Large intestine (tissue), 3 donors: ENCODE measurements at regions not wholly inside any gene's neighbourhood (a gene's known extent, or its start where the extent isn't known, plus 50 kb on each side); places are given as distances from the start of the nearest gene placed in this dataset.

ENCODE experiments used
- DNase-seq, 2 donors: peaks; one replicate each; pipeline versions ENCODE4 v3.0.0 to v3.0.0-alpha.2; 2013
- H3K27ac ChIP-seq: one replicate; pipeline ENCODE4 v1.5.1; 2013; ENCODE audit warnings: low read length
- H3K27me3 ChIP-seq: 2 replicates; pipeline ENCODE4 v1.6.1; 2013; ENCODE audit warnings: low read length; ENCODE audit not compliant: control insufficient read depth, insufficient read depth
- H3K36me3 ChIP-seq: 2 replicates; pipeline ENCODE4 v1.6.1; 2013; ENCODE audit warnings: low read length; ENCODE audit not compliant: control insufficient read depth, insufficient read depth
- H3K4me1 ChIP-seq: one replicate; pipeline ENCODE4 v1.6.1; 2013; ENCODE audit warnings: low read length; ENCODE audit not compliant: control insufficient read depth, insufficient read depth
- H3K4me3 ChIP-seq: one replicate; pipeline ENCODE4 v1.5.1; 2013; ENCODE audit warnings: low read length
- H3K9me3 ChIP-seq: one replicate; pipeline ENCODE4 v1.6.1; 2013; ENCODE audit warnings: mild to moderate bottlenecking, low read depth, low read length, moderate library complexity; ENCODE audit not compliant: control insufficient read depth
- WGBS: methylation state at CpG from one replicate; pipeline ENCODE4 v1.1.5; 2013; ENCODE audit warnings: low lambda C conversion rate; ENCODE audit not compliant: insufficient coverage; 5-methylcytosine and 5-hydroxymethylcytosine counted together

DNA sequence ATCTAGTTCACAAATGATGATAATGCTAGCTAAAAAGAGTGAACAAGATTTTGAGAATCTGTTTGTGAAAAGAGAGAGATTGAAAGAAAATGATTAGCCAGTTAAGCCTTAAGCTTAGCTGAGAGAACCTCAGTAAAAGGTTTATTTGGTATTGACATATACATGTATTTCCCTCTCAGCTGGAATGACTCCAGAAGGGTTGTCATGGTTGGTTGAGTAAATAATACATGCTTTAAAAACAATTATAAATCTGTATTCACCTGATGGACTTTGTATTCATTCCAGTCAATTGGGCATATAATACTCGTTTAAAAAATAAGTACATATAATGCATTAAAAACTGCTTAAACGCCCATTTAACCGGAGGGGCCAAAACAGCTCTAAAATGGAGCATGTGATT lies 181.4 kb downstream of the GRB14 start:
- no peak overlapping the region for H3K4me3 ChIP-seq
- no peaks in the 10 kb centered on the region for H3K9me3 ChIP-seq
- 100% methylated on average over 2 of the region's 3 CpGs for WGBS
- DNase-seq = no peak
- H3K27me3 ChIP-seq = no peaks in the 10 kb centered on the region
- H3K27ac ChIP-seq = no peak overlapping the region
- H3K4me1 ChIP-seq = no peaks in the 10 kb centered on the region
- H3K36me3 ChIP-seq = no peaks in the 10 kb centered on the region

DNA sequence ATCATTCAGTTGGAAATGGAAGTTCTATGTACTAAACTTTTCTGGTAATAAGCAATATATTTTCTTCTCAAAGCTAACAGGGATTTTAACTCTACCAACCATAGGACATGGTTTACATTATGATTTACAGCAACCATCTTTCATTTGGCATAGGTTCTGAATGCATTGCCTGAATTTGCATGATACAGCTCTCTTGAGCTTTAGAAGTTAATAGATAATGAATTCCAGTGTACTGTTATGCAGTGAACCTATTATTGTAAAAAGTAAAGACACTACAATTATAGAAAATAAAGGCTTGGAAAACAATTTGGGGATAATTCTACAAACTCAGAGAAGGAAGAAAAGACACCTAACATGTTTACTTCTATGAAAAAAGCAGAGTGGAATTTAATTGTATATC lies 182.0 kb downstream of the GRB14 start:
- Histone ChIP-seq H3K27ac (no peak overlapping the region), H3K4me1 (no peaks in the 10 kb centered on the region), H3K4me3 (no peak overlapping the region), H3K9me3 (no peaks in the 10 kb centered on the region), H3K36me3 (no peaks in the 10 kb centered on the region), H3K27me3 (no peaks in the 10 kb centered on the region)
- DNase-seq = no peak

DNA sequence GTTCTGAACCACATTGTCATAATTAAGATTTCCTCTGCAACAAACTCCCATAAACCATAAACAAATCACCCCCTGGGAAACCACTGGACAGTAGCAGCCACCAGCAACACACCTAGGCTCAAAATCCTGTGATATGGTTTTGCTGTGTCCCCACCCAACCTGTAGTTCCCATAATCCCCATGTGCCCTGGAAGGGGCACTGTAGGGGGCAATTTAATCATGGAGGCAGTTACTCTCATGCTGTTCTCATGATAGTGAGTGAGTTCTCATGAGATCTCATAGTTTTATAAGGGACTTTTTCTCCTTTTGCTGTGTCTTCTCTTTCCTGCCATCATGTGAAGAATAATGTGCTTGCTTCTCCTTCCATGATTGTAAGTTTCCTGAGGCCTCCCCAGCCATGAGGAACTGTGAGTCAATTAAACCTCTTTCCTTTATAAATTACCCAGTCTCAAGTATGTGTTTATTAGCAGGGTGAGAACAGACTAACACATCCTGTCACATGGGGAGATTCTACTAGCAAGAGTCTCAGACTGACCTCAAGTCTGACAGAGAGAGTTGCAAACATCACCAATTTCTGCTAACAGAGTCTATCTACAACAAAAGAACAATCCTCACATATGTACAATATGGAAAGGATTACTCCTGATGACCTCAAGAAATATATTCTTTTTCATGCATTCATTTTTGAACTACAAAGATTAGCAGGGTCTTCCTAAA lies 182.6 kb downstream of the GRB14 start:
- Histone ChIP-seq H3K27me3 (no peaks in the 10 kb centered on the region), H3K4me3 (no peak overlapping the region), H3K27ac (no peak overlapping the region), H3K9me3 (no peaks in the 10 kb centered on the region), H3K36me3 (no peaks in the 10 kb centered on the region), H3K4me1 (no peaks in the 10 kb centered on the region)
- no peak for DNase-seq

DNA sequence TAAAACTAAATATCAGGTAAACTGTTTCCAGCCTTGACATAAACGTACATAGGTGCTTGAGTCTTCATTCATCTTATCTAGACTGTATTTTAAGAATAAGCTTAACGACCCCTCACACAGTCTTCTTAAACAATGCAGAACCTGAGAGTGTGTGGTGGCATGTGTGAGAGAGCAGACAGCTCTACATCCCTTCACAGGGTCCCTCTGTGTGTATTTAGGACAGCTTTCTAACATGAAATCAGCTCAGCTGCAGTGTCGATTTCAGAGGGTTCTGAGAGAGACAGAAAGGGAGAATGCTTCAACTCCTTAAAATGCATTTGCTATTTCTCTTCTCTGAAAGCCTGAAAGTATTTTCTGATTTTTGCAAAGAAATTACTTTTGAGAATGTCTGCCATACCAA lies 185.2 kb downstream of the GRB14 start:
- WGBS = no CpG with 5 or more reads among the region's 3 CpGs
- Histone ChIP-seq H3K4me1 (no peaks in the 10 kb centered on the region), H3K9me3 (no peaks in the 10 kb centered on the region), H3K36me3 (no peaks in the 10 kb centered on the region), H3K27me3 (peaks cover 4% of the 10 kb centered on the region), H3K4me3 (no peak overlapping the region), H3K27ac (no peak overlapping the region)
- DNase-seq = no peak

DNA sequence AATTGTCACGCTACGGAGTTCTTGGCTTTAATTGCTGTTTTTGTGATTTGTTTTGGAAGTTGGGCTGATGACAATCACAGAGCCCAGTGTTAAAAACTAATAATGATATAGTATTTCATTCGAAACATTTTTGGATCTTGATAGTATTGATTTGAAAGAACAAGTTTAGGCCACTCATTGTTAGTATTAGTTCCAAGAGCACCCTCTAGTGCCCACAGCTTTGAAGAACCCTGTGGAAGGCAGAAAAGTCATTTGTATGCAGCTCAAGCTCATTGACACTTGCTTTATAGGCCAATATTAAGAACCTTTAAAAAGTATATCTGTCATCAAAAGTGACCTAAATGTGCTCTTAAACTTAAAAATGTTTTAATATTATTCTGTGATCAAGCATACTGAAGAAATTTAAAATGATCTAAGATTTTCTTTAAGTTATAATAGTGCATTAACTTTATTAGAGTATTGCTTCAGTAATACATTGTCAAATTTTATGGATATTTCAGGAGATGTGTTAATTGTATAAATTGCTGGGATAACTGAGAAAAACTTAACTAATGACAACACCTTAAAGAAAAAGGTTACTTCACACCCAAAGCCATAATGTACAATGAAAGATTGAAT lies 191.0 kb downstream of the GRB14 start:
- no CpG with 5 or more reads among the region's 3 CpGs for WGBS
- H3K27ac ChIP-seq = no peak overlapping the region

DNA sequence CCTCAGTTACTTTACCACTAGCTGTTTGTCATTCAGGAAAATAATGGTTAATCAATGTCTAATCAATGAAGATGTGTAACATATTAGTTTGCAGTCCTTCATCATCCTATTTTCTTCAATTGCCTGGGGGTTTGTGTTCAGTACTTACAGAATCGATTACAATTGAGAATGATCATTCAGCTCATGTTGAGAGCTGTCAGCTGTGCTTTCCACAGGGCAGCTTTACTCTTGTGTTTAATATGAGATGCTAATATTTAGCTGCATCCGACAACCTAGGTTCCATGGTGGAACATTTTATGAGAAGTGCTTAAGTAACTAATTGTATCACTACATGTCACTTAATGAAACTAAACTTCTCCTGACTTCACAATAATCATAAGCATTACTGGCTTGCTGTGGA lies 191.9 kb downstream of the GRB14 start:
- Histone ChIP-seq H3K27me3 (peaks cover 4% of the 10 kb centered on the region), H3K9me3 (no peaks in the 10 kb centered on the region), H3K4me1 (no peaks in the 10 kb centered on the region), H3K27ac (no peak overlapping the region), H3K36me3 (no peaks in the 10 kb centered on the region), H3K4me3 (no peak overlapping the region)
- 80% methylated on average over 1 of the region's 2 CpGs for WGBS
- no peak for DNase-seq

More for the DNA sequence above, 191.0 kb downstream of the GRB14 start:
- H3K4me3 ChIP-seq = no peak overlapping the region
- H3K4me1 ChIP-seq = no peaks in the 10 kb centered on the region
- no peak for DNase-seq
- H3K27me3 ChIP-seq = peaks cover 4% of the 10 kb centered on the region
- H3K36me3 ChIP-seq = no peaks in the 10 kb centered on the region
- H3K9me3 ChIP-seq = no peaks in the 10 kb centered on the region

DNA sequence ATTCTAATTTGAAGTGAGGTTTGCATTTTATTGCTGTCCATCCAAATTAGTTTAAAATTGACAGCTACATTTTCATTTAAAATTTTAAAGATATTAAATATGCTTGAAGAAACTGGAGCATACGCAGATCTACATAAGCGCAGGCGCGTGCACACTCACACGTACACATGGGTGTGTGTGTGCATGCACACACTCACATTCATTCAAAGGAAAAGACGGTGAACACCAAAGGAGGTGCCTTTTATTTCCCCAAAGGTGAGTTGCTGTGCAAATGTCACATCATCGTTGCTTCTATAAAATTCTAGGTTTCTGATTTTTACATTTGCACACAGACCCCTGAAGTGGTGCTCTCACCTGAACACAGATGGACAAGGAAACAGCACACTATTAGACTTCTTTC lies 194.2 kb downstream of the GRB14 start:
- no peaks in the 10 kb centered on the region for H3K36me3 ChIP-seq
- no peaks in the 10 kb centered on the region for H3K4me1 ChIP-seq
- WGBS = no CpG with 5 or more reads among the region's 7 CpGs
- peaks cover 4% of the 10 kb centered on the region for H3K27me3 ChIP-seq
- no peak overlapping the region for H3K27ac ChIP-seq
- no peak for DNase-seq
- H3K9me3 ChIP-seq = no peaks in the 10 kb centered on the region
- no peak overlapping the region for H3K4me3 ChIP-seq

DNA sequence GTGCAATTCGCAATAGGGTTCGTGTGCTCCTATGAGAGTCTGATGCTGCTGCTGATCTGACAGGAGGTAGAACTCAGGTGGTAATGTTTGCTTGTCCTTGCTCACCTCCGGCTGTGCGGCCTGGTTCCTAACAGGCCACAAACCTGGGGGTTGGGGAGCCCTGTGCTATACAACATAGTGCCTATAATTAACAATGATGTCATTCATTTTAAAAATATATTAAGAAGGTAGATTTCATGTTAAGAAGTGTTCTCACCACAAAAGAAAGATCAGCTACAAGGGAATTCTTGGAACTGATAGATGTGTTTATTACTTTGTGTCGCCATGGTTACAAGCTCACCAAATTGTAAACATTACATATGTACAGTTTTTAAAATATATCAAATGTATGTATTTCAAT lies 200.5 kb downstream of the GRB14 start:
- DNase-seq = no peak
- Histone ChIP-seq H3K4me3 (no peak overlapping the region), H3K36me3 (no peaks in the 10 kb centered on the region), H3K4me1 (no peaks in the 10 kb centered on the region), H3K27ac (no peak overlapping the region), H3K27me3 (no peaks in the 10 kb centered on the region), H3K9me3 (no peaks in the 10 kb centered on the region)
- no CpG with 5 or more reads among the region's 5 CpGs for WGBS

DNA sequence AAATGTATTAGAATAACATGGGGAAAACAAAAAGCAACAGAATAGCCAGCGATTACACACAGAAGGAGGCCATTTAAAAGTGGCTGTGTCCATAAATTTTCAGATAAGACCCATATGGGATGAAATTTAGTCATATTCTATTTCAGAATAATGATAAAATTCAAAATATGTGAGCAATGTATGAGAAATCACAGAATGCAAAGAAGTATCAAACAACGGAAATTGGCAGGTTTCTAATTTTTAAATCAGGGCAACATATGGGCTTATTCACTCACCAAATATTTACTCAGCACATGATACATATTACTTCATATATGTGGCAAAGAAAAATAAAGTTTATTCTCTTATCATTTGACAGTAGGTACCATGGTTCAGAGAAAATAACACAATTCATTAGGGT lies 208.5 kb downstream of the GRB14 start:
- WGBS = 100% methylated on average over 1 of the region's 2 CpGs
- Histone ChIP-seq H3K4me3 (no peak overlapping the region), H3K9me3 (no peaks in the 10 kb centered on the region), H3K27ac (no peak overlapping the region), H3K4me1 (no peaks in the 10 kb centered on the region), H3K36me3 (no peaks in the 10 kb centered on the region), H3K27me3 (no peaks in the 10 kb centered on the region)
- no peak for DNase-seq

DNA sequence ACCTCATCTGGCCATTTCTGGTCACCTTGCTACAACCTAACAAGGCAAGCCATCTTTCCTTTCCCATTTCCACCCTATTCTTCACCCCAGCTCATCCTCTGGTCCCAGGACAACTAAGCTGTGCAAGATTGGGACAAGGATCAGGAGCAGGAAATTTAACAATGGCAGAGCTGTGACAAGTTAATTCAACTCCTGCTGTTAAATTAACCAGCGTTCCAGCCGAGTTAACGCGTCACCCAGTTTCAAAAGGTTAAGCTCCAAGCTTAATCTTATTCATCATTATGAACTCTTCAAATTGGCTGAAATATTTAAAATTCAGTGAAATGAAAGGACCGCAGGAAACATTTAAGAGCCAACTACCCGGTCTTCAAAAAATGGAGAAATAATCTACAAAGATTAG lies 231.9 kb downstream of the GRB14 start:
- H3K27me3 ChIP-seq = no peaks in the 10 kb centered on the region
- H3K4me3 ChIP-seq = no peak overlapping the region
- H3K9me3 ChIP-seq = no peaks in the 10 kb centered on the region
- H3K27ac ChIP-seq = no peak overlapping the region
- H3K36me3 ChIP-seq = no peaks in the 10 kb centered on the region
- WGBS = 92% methylated on average over 6 of the region's 6 CpGs
- H3K4me1 ChIP-seq = no peaks in the 10 kb centered on the region
- no peak for DNase-seq

DNA sequence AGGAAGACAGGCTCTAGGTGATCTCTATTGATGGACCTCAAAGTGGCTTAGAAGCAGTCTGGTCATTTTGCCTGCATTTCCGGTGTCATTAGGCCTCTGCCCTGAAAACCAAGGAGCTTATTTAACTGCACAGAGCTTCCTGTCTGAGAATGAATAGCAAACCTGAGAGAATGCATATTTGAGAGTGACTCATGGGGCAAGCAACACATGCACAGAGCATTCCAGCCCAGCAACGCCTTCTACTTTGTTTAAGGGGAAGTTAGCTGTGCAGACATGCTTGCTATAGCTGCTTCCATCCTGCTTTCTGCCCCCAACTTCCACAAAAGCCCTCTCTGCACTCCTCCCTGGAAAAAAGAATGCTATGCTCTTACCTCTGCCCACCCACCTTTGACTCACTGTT lies 232.8 kb downstream of the GRB14 start:
- no peak overlapping the region for H3K27ac ChIP-seq
- no CpG with 5 or more reads among the region's 2 CpGs for WGBS
- DNase-seq = no peak
- no peaks in the 10 kb centered on the region for H3K9me3 ChIP-seq
- H3K4me3 ChIP-seq = no peak overlapping the region
- no peaks in the 10 kb centered on the region for H3K36me3 ChIP-seq
- H3K4me1 ChIP-seq = no peaks in the 10 kb centered on the region
- no peaks in the 10 kb centered on the region for H3K27me3 ChIP-seq
